ENCODE measurements at regions not wholly inside any gene's neighbourhood (a gene's known extent, or its start where the extent isn't known, plus 50 kb on each side); places are given as distances from the start of the nearest gene placed in this dataset.

DNA sequence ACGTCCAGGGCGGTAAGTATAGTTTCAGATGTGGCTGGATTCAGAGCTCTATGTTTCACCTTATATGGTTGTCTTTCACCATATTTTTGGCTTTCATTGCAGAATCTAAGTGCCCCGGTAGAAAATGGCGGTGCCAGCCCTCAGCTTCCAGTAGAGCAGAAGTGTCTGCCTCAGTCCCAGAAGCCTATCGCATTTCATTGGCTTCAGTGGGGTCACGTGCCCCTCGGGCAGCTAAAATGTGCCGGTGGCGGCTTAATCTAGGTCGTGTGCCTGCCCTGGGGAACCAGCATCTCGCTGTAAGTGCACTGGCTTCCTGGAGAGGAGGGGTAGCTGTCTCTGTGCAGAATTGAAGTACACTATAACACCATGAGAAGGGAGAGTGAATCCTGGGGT lies 107.4 kb upstream of the MAGI3 start:
- TF ChIP-seq, protein P1, sequence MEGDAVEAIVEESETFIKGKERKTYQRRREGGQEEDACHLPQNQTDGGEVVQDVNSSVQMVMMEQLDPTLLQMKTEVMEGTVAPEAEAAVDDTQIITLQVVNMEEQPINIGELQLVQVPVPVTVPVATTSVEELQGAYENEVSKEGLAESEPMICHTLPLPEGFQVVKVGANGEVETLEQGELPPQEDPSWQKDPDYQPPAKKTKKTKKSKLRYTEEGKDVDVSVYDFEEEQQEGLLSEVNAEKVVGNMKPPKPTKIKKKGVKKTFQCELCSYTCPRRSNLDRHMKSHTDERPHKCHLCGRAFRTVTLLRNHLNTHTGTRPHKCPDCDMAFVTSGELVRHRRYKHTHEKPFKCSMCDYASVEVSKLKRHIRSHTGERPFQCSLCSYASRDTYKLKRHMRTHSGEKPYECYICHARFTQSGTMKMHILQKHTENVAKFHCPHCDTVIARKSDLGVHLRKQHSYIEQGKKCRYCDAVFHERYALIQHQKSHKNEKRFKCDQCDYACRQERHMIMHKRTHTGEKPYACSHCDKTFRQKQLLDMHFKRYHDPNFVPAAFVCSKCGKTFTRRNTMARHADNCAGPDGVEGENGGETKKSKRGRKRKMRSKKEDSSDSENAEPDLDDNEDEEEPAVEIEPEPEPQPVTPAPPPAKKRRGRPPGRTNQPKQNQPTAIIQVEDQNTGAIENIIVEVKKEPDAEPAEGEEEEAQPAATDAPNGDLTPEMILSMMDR (optimal IDR thresholded peaks at IDR 0.05 in 1 of 3, IDR thresholded peaks at IDR 0.05 in 1 of 3, conservative IDR thresholded peaks at IDR 0.05 in 1 of 3; ENCODE audit: extremely low read depth in 1 of 3, insufficient read depth in 2 of 3, low read length in 3 of 3) = no peak
- TF ChIP-seq EZH2 (IDR thresholded peaks at IDR 0.05; ENCODE audit: low read length) = no peak

Data from keratinocyte (primary cell).